ENCODE measurements at regions not wholly inside any gene's neighbourhood (a gene's known extent, or its start where the extent isn't known, plus 50 kb on each side); places are given as distances from the start of the nearest gene placed in this dataset.

DNA sequence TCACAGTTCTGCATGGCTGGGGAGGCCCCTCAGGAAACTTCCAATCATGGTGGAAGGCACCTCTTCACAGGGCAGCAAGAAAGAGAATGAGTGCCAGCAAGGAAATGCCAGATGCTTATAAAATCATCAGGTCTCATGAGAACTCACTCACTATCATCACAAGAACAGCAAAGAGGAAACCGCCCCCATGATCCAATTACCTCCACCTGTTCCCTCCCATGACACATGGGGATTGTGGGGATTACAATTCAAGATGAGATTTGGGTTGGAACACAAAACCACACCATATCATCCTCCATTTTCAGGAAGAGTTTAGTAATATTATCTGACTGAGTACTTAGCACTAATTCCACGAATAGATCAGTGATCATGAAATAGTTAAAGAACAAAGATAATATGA is 244.2 kb downstream of the LMO4 start:
- no peak for TF ChIP-seq ZFX (IDR thresholded peaks at IDR 0.05)
- TF ChIP-seq, protein P1, sequence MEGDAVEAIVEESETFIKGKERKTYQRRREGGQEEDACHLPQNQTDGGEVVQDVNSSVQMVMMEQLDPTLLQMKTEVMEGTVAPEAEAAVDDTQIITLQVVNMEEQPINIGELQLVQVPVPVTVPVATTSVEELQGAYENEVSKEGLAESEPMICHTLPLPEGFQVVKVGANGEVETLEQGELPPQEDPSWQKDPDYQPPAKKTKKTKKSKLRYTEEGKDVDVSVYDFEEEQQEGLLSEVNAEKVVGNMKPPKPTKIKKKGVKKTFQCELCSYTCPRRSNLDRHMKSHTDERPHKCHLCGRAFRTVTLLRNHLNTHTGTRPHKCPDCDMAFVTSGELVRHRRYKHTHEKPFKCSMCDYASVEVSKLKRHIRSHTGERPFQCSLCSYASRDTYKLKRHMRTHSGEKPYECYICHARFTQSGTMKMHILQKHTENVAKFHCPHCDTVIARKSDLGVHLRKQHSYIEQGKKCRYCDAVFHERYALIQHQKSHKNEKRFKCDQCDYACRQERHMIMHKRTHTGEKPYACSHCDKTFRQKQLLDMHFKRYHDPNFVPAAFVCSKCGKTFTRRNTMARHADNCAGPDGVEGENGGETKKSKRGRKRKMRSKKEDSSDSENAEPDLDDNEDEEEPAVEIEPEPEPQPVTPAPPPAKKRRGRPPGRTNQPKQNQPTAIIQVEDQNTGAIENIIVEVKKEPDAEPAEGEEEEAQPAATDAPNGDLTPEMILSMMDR (conservative IDR thresholded peaks at IDR 0.05), result no peak

Data from C4-2B (cell line).